Muscle layer of duodenum (tissue), 2 donors: ENCODE measurements at regions not wholly inside any gene's neighbourhood (a gene's known extent, or its start where the extent isn't known, plus 50 kb on each side); places are given as distances from the start of the nearest gene placed in this dataset.

ENCODE experiments used
- H3K27ac ChIP-seq: one replicate; pipeline ENCODE4 v1.7.0; 2013; ENCODE audit warnings: mild to moderate bottlenecking, low read length
- H3K27me3 ChIP-seq: one replicate; pipeline ENCODE4 v1.7.0; 2013; ENCODE audit warnings: low read depth, mild to moderate bottlenecking, control low read depth, low read length
- H3K36me3 ChIP-seq, 2 donors: one replicate each; pipeline ENCODE4 v1.7.0; 2013; ENCODE audit warnings: low read length in 2 of 2, control low read depth in 1 of 2, mild to moderate bottlenecking in 1 of 2; ENCODE audit not compliant: insufficient read depth in 2 of 2, control insufficient read depth in 1 of 2
- H3K4me1 ChIP-seq, 2 donors: one replicate each; pipeline ENCODE4 v1.7.0; 2013; ENCODE audit warnings: low read length in 2 of 2, mild to moderate bottlenecking in 2 of 2, control low read depth in 1 of 2, moderate library complexity in 1 of 2; ENCODE audit not compliant: insufficient read depth in 2 of 2, control insufficient read depth in 1 of 2
- H3K4me3 ChIP-seq, 2 donors: one replicate each; pipeline ENCODE4 v1.7.0; 2013; ENCODE audit warnings: low read length in 2 of 2, low read depth in 1 of 2, mild to moderate bottlenecking in 1 of 2
- H3K9me3 ChIP-seq, 2 donors: one replicate each; pipeline ENCODE4 v1.7.0; 2013; ENCODE audit warnings: low read length in 2 of 2, control low read depth in 1 of 2, mild to moderate bottlenecking in 1 of 2; ENCODE audit not compliant: control insufficient read depth in 1 of 2
- donor health status: healthy.

DNA sequence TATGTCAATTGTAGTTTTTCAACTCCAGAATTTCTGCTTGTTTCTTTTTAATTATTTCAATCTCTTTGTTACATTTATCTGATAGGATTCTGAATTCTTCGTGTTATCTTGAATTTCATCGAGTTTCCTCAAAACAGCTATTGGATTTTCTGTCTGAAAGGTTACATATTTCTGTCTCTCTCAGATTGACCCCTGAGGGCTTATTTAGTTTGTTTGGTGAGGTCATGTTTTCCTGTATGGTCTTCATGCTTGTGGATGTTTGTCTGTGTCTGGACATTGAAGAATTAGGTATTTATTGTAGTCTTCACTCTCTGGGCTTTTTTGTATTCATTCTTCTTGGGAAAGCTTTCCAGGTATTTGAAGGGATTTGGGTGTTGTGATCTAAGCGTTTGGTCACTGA lies 85.6 kb downstream of the SNAPC1 start:
- Histone ChIP-seq H3K9me3 (peaks cover 0 to 12% of the 10 kb centered on the region in 2 donors), H3K4me3 (no peak overlapping the region), H3K27ac (no peak overlapping the region), H3K4me1 (no peaks in the 10 kb centered on the region), H3K36me3 (no peaks in the 10 kb centered on the region), H3K27me3 (no peaks in the 10 kb centered on the region)

DNA sequence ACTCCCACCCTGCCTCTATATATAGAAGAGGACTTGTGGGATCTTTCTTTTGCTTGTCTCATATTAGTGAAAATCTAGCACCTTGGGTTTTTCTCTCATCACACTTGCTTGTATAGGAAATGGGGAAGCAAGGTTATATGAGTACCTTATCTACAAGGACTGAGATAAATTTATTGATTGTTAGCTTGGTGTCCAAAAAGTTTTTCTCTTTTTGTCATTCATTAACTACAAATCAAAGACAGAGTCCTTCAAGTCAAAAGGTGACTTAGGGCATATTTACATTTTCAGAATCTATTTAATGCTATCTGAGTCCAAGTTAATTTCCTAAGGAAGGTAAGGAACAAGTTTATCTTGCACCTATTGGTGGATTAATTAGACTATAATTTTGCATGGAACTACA lies 92.7 kb downstream of the SNAPC1 start:
- H3K27ac ChIP-seq: no peak overlapping the region
- no peaks in the 10 kb centered on the region for H3K9me3 ChIP-seq
- H3K27me3 ChIP-seq: no peaks in the 10 kb centered on the region
- H3K36me3 ChIP-seq: no peaks in the 10 kb centered on the region
- H3K4me1 ChIP-seq: no peaks in the 10 kb centered on the region
- no peak overlapping the region for H3K4me3 ChIP-seq

DNA sequence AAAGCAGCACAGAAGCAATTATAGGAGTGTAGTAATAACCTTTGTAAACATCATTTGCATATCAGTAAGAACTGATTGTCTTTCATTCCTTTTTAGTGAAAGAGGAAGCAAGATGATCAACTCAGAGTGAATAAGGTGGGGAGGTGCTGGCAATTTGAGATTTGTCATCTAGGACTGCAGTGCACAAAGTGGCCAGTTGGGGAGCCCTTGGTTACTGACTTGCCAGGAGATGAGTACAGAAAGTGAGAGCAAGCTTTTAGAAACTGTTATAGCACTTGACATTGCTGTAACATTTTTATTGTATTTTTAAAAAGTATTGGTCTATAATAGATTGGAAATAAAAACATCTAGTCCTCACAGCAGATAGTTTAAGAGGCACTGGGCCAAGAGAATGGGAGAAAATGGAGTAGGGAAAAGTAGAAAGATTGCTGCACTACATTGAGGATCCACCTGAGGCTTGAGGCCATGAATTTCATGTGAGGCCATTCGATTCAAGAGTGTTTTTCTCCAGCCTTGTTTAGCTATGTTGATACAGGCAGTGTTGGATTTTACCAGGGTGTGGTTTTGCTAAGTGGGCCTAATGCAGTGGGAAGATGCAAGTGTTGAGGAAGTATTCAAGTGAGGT lies 98.2 kb downstream of the SNAPC1 start:
- Histone ChIP-seq H3K27ac (no peak overlapping the region), H3K9me3 (peaks cover 0 to 7% of the 10 kb centered on the region in 2 donors), H3K36me3 (no peaks in the 10 kb centered on the region), H3K27me3 (no peaks in the 10 kb centered on the region), H3K4me3 (no peak overlapping the region), H3K4me1 (no peaks in the 10 kb centered on the region)

DNA sequence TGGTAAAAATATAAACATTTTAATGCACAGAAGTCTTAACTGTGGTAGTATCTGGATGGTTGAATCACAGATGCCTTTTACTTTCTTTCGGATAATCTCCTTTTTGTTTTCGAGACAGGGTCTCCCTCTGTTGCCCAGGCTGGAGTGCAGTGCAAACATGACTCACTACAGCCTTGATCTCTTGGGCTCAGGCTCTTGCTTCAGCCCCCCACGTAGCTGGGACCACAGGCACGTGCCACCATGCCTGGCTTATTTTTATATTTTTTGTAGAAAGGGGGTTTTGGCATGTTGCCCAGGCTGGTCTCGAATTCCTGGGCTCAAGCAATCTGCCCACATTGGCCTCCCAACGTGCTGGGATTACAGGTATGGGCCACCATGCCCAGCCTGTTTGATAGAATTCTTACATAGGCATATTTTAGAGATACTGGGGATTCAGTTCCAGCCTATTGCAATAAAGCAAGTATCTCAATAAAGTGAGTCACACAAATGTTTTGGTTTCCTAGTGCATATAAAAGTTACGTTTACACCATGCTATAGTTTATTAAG lies 99.2 kb downstream of the SNAPC1 start:
- Histone ChIP-seq H3K9me3 (peaks cover 0 to 7% of the 10 kb centered on the region in 2 donors), H3K27ac (no peak overlapping the region), H3K36me3 (no peaks in the 10 kb centered on the region), H3K4me1 (no peaks in the 10 kb centered on the region), H3K27me3 (no peaks in the 10 kb centered on the region), H3K4me3 (no peak overlapping the region)

DNA sequence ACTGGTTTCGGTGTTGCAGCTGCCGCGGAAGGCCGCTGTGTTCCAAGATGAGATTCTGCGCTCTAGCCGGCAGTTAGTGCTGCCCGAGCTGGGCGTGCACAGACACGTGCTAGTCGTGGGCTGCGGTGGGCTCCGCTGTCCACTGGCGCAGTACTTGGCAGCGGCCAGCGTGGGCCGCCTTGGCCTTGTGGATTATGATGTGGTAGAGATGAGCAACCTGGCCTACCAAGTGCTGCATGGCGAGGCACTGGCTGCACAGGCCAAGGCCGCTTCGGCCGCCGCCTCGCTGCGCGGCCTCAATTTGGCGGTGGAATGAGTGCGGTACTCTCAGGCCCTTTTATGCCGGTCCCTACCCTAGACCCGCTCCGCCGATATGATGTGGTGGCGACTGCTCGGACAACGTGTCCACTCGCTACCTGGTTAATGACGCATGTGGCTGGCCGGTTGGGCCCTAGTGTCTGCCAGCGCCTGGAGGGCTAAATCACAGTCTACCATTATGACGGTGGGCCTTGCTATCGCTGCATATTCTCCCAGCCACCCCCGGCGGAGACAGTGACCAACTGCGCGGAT lies 102.2 kb downstream of the SNAPC1 start:
- H3K4me3 ChIP-seq: no peak overlapping the region
- H3K27ac ChIP-seq: no peak overlapping the region
- peaks cover 0 to 7% of the 10 kb centered on the region in 2 donors for H3K9me3 ChIP-seq
- no peaks in the 10 kb centered on the region for H3K27me3 ChIP-seq
- H3K36me3 ChIP-seq: no peaks in the 10 kb centered on the region
- H3K4me1 ChIP-seq: no peaks in the 10 kb centered on the region

DNA sequence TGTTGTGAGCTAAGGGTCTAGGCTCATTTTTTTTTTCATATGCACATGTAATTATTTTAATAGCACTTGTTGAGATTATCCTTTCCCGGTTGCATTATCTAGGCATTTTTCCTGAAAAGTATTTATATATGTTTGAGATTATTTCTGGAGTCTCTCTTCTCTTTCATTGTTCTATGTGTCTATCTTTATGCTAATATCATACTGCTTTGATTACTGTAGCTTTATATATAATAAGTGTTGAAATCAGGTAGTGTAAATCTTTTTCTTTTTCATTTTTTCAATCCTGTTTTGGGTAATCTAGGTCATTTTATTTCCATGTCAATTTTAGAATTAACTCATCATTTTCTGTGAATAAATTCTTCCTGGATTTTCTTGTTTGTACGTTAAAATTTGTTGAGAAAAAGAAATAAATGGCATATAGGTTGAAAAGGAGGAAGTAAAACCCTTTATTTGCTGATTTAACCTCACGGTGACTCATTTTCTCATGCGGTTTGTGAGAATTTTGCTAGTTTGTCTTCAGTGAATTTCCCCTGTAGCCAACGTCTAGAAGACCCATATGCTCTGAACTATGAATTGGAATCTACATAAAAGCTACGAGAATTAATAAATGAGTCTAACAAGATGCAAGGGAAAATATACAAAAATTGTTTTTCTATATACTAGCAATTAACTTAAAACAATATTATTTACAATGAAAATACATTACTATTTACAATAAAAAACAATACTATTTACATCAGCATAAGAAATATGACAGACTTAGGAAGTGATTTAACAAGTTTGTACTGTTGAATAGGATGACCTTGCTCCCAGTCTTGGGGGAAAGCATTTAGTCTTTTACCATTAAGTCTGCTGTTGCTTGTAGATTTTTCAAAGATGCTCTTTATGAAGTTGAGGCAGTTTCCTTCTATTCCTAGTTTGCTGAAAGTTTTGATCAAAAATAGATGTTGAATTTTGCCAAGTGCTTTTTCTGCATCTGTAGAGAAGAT lies 105.0 kb downstream of the SNAPC1 start:
- no peaks in the 10 kb centered on the region for H3K27me3 ChIP-seq
- H3K36me3 ChIP-seq: no peaks in the 10 kb centered on the region
- no peaks in the 10 kb centered on the region for H3K4me1 ChIP-seq
- H3K4me3 ChIP-seq: no peak overlapping the region
- H3K9me3 ChIP-seq: peaks cover 0 to 13% of the 10 kb centered on the region in 2 donors
- no peak overlapping the region for H3K27ac ChIP-seq

DNA sequence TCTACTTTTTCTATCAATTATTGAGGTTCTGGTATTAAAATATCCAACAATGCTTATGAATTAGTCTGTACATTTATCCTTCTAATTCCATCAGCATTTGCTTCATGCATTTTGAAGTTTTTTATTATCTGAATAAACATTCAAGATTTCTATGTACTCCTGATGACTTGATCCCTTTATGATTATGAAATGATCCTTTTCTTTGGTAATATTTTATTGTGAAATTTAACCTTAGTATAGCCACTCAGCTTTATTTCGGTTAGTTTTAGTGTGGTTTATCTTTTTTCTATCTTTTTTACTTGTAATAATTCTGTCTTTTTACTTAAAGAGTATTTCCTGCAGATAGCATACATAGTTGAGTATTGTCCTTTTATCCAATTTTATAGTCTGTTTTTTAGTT lies 106.6 kb downstream of the SNAPC1 start:
- H3K4me3 ChIP-seq: no peak overlapping the region
- H3K4me1 ChIP-seq: no peaks in the 10 kb centered on the region
- no peak overlapping the region for H3K27ac ChIP-seq
- H3K36me3 ChIP-seq: no peaks in the 10 kb centered on the region
- H3K9me3 ChIP-seq: peaks cover 0 to 13% of the 10 kb centered on the region in 2 donors
- no peaks in the 10 kb centered on the region for H3K27me3 ChIP-seq

DNA sequence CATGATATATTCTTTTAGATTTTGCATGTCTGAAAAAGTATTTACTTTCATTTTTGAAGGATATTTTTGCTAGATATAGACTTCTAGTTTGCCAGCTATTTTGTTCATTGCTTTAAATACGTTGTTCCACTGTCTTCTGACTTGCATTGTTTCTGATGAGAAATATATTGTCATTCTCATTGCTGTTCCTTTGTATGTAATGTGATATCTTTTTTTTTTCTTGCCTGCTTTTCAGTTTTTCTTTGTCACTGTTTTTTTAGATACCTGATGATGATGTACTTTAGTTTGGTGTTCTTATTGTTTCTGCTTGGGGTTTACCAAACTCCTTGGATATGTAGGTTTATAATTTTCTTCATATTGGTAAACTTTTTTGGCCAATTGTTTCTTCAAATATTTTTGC lies 107.9 kb downstream of the SNAPC1 start:
- no peaks in the 10 kb centered on the region for H3K4me1 ChIP-seq
- H3K27ac ChIP-seq: no peak overlapping the region
- no peaks in the 10 kb centered on the region for H3K27me3 ChIP-seq
- H3K4me3 ChIP-seq: no peak overlapping the region
- peaks cover 0 to 6% of the 10 kb centered on the region in 2 donors for H3K9me3 ChIP-seq
- H3K36me3 ChIP-seq: no peaks in the 10 kb centered on the region

DNA sequence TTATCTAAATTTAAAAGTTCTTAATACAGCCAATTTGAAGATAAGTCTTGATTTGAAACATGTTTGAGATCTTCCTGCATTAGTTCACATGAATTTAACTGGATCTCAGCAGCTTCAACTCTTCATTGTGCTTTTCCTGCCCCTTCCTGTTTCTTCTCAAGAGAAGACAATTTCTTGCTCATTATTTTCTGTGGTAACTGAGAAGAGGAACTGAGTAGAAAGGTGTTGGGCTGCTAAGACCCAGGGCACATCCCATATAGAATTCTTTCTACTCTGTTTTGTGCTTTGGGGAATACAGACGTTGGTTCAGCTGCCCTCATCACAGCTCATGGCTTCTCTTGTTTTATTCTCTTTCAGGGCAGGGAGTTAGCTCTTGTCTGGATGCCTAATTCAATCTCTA lies 110.2 kb downstream of the SNAPC1 start:
- Histone ChIP-seq H3K36me3 (no peaks in the 10 kb centered on the region), H3K27ac (no peak overlapping the region), H3K9me3 (peaks cover 0 to 6% of the 10 kb centered on the region in 2 donors), H3K4me3 (no peak overlapping the region), H3K27me3 (no peaks in the 10 kb centered on the region), H3K4me1 (no peaks in the 10 kb centered on the region)

DNA sequence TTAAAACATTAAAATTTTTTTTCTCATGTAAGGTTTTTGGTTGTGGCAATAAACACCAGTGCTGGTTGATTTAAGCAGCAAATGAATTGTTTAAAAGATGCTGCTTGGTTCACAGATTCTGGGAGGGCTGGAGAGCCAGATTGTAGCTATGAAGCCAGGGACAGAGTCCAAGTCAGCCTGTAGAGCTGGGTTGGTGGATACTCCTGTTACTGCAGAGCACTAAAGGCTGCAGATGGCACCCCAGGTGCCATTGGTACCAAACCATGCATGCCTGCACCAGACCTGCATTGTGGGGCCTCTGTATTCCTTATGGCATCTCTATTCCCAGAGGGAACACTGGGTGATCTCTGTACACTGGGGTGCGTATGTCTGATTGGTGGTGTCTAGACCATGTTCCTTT lies 113.3 kb downstream of the SNAPC1 start:
- H3K4me3 ChIP-seq: no peak overlapping the region
- H3K27me3 ChIP-seq: no peaks in the 10 kb centered on the region
- H3K4me1 ChIP-seq: no peaks in the 10 kb centered on the region
- H3K27ac ChIP-seq: no peak overlapping the region
- H3K36me3 ChIP-seq: no peaks in the 10 kb centered on the region
- H3K9me3 ChIP-seq: peaks cover 0 to 5% of the 10 kb centered on the region in 2 donors

DNA sequence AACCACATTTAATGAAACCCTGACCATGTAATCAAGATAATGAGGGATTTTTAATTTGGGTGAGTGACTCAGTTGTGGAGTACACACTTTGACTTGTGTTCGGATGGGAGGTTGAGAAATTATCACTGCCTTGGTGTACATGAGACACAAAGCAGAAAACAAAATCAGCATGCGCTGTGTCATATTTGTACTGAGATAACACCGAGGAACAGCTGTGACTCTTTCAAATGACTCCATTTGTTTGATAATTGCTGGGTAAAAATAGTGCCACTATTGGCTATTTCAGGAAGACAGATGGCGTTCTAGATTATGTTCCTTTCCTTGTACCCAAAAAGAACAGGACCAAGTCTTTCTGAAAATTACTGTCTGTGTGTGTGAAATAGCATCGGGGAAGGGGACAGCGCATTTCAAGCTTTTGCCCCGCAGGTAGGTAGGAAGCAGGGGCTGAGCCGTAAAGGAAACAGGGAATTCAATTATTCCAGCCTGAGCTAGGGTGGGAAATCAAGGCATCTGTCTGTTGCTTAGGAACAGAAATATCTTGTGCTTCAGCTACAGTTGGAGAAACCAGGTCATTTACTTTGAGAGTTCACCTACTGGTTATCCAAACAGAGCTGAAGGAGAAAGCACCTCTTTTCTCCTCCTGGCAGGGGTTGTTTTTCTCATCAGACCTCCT lies 114.3 kb downstream of the SNAPC1 start:
- H3K4me3 ChIP-seq: no peak overlapping the region
- no peaks in the 10 kb centered on the region for H3K4me1 ChIP-seq
- H3K27me3 ChIP-seq: no peaks in the 10 kb centered on the region
- H3K27ac ChIP-seq: no peak overlapping the region
- H3K36me3 ChIP-seq: no peaks in the 10 kb centered on the region
- H3K9me3 ChIP-seq: no peaks in the 10 kb centered on the region
